HG03442 (cell line): ENCODE measurements at regions not wholly inside any gene's neighbourhood (a gene's known extent, or its start where the extent isn't known, plus 50 kb on each side); places are given as distances from the start of the nearest gene placed in this dataset.
"Not testable (repeated sequence)": the region's sequence is repeated elsewhere in the genome, so short reads cannot be mapped to it uniquely, and the experiment has no call there.

Experiments used
- ATAC-seq: cut with Tn5 transposase; IDR thresholded peaks from one replicate; pipeline ENCODE4 v1.9.1; 2021; ENCODE audit warnings: mild to moderate bottlenecking, moderate library complexity; ENCODE audit not compliant: unreplicated experiment

DNA sequence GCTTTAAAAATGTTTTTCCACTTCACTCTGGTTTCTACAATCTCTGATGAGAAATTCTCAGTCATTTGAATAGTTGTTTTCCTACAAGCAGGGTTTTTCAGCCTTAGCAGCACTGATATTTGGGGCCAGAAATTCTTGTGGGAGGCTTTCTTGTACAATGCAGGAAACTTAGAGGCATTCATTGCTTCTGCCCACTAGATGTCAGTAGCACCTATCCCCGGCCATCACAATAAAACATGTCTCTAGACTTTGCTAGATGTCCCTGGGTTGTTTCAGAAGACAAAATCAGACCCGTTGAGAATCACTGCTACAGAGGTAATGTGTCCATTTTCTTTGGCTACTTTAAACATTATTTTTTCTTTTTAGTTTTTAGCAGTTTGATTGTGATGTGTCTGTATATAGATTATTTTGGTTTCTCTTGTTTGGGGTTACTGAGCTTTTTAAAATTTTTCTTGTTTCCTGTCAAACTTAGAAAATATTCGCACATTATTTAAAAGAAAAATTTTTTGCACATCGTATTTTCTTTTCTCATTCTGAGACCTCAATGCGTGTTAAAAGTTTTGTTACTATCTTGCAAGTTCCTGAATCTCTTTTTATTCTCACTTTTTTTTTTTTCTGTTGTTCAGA lies 60.8 kb upstream of the CCDC179 start:
- peak; percentile 99 for ATAC-seq

DNA sequence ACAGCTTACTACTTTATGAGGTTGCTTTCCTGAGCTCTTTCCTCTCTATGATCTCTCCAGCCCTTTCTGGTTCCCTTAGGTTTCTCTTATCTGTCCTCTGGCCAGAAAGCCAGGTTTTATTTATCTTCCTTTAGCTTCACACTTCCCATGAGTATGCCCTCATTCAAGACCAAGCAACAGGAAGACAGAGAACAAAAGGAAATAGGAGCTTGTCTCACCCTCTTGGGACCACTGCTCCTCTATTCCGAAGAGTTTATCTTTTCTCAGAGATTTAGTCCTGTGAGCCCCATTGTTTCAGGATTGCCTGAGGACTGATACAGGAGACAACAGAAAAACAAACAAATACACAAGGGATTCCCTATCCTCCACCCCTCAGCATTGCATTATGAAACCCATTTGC lies 62.4 kb upstream of the CCDC179 start:
- no peak for ATAC-seq

DNA sequence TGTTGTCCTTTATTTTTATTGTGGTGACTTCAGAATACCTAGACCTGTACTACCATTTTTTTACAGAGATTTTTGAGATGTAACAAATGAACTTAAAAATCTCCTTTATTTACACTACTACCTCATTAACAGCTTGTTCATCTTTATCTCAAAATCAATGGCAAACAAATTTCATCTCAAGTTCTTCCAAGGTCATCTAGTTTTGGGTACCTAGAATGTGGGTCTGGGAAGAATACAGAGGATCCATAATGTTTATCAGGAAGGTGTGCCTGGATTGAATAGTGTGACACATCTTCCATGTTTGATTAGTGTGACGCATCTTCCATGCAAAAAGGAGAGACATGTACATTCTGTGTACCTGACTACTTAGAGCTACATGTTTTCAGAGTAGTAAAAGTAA lies 63.3 kb upstream of the CCDC179 start:
- ATAC-seq = no peak

DNA sequence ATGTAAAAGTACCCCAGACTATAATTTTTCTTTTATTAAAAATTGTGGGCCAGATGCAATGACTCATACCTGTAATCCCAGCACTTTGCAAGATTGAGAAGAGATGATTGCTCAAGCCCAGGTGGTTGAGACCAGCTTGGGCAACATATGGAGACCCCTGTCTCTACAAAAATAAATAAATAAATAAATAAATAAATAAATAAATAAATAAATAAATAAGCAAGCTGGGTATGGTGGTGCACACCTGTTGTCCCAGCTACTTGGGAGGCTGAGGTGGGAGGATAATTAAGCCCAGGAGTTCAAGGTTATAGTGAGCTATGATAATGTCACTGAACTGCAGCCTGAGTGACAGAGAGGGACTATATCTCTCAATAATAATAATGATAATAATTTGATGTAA lies 66.1 kb upstream of the CCDC179 start:
- no peak for ATAC-seq

DNA sequence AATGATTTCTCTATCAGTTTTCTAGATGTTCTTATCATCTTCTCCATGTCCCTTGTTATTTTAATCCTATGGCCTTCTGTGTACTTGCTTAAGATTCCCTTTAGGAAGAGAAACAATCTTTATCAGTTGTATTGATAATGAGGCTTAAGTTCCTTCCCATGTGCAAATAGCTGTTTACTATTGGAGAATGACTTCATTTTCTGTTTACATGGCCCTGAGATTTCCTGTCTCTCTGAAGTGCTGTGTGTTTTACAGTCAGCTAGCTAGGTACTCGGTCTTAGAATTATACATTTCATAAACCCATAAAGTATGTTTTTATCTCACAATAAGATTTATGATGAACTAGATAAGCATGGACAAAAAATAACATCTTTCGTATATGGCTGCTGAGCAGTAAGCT lies 67.5 kb upstream of the CCDC179 start:
- ATAC-seq = no peak

DNA sequence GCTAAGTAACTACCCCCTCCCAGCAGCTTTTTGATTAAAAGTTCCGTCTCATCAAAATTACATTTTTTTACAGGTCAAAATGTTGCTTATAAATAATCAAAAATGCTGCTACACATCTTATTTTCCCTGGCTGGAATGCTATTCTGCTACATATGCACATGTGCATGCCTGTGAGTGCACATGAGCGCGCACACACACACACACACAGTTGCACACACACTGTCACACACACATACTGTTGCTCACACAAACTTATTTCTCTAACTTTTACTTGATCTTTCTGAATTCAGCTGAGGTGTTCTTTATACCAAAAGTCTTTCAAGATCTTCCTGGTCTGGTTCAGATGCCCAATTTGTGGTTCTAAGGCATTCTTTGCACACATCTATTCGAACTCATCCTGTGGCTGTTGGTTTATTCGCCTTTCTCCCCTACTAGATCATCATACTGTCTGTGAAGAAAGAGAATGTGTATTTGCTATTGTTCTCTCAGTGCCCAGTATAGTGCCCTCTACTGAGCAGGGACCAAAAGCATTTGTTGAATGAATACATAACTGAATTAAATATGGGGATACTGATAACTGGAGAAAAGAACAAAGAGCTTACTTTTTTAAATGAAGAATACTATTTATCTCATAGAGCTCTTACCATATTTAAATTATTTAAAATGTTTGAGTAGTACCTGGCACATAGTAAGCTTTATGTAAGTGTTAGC lies 68.1 kb upstream of the CCDC179 start:
- ATAC-seq = no peak

DNA sequence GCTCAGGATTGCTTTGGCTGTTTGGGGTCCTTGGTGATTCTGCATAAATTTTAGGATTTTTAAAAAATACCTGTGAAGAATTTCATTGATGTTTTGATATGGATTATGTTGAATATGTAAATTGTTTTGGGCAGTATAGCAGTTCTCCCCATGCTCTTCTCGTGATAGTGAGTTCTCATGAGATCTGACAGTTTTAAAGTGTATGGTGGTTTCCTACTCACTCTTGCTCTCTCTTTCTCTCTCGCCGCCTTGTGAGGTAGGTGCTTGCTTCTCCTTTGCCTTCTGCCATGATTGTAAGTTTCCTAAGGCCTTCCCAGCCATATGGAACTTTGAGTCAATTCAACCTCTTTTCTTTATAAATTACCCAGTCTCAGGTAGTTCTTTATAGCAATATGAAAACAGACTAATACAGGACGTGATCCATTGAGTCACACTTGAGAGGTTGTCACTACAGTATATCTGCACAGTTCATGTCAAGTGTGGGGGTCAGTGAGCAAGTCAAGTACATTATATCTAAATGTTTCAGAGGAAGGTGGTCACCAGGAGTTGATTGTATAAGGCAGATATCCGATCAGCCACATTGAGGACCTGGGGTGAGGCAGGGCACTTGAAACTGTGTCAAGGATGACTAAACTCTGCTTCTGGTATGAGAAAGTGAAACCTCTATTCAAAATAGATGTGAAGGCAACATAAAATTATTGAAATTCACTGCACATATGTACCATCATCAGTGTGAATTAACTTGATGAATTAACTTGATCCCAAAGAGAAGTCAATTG lies 70.7 kb upstream of the CCDC179 start:
- peak; percentile 97 for ATAC-seq

DNA sequence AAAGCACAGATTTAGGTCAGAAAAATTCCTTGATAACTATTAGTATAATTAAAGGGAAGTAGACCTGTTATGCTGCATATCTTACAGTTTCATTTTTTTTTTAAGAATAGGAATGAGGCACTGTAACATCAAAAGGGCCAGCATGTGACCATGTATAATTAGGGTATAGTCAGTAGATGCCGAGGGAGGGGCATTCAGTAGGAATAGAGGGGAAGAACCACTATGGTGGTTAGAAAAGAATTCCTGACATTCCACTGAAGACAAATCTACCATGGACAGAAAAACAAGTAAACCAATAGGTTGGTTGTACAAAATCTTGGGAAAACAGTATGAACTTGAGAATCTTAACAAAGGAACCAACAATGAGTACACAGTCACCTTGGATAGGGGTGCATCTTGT lies 78.4 kb upstream of the CCDC179 start:
- no peak for ATAC-seq

DNA sequence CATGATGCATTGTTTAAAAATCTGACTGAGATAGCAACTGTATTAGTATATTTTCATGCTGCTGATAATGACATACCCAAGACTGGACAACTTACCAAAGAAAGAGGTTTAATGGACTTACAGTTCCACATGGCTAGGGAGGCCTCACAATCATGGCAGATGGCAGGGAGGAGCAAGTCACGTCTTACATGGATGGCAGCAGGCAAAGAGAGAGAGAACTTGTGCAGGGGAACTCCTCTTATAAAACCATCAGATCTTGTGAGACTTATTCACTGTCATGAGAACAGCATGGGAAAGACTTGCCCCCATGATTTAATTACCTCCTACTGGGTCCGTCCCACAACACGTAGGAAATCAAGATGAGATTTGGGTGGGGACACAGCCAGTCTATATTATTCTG lies 81.3 kb upstream of the CCDC179 start:
- ATAC-seq = not testable (repeated sequence)

DNA sequence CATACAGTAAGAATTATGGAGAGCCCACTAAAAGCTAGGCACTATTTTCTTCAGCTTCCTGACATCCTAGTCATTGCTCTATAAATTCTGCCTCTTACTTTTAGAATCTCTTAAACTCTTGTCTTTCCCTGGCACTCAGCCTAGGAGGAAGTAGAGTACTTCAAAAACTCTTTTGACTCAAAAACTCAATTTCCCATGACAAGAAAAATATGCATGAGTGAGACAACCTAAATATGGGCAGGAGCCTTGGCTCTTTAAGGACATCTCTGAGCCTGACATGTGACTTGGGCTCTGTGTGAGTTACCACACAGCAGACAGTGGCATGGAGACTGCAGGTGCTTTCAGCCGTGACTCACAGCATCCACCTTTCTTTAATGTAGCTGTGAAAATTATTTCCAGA lies 97.5 kb upstream of the CCDC179 start:
- no peak for ATAC-seq

DNA sequence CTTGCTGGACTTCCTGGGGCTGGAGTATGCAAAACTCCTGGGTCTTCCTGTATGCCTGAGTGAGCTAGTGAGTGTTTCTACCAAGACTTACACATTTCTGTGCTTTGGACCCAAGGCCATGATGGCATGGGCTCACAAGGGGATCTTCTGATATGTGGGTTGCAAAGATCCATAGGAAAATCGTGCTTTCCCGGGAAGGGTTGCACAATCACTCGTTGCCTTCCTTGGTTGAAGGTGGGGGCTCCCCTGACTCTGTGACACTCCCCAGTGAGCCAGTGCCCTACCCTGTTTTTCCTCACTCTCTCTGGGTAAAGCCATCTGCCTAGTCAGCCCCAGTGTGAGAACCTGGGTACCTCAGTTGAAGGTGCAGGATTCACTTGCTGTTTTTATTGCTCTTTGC lies 114.0 kb upstream of the CCDC179 start:
- no peak for ATAC-seq

DNA sequence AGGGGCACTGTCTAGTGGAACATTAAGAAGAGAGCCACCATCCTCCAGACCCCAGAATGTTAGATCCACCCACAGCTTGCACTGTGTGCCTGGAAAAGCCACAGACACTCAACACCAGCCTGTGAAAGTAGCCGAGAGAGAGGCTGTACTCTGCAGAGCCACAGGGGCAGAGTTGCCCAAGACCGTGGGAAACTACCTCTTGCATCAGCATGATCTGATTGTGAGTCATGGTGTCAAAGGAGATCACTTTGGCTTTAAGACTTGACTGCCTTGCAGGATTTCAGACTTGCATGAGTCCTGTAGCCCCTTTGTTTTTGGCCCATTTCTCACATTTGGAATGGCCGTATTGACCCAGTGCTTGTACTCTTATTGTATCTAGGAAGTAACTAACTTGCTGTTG lies 115.9 kb upstream of the CCDC179 start:
- no peak for ATAC-seq

DNA sequence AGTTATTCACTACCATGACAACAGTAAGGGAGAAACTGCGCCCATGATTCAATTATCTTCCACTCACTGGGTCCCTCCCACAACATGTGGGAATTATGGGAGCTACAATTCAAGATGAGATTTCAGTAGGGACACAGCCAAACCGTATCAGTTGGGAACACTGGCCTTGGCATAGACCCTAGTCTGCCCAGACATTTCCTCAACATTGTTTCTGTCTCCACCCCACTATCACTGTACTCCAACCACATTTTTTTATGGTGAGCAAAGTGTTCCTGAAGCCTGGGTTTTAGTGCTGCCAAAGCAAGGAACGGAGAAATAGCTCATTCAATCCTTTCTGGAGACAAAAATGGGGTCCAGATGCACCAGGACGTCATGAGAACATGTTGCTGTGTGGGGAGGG lies 122.6 kb upstream of the CCDC179 start:
- no peak for ATAC-seq

DNA sequence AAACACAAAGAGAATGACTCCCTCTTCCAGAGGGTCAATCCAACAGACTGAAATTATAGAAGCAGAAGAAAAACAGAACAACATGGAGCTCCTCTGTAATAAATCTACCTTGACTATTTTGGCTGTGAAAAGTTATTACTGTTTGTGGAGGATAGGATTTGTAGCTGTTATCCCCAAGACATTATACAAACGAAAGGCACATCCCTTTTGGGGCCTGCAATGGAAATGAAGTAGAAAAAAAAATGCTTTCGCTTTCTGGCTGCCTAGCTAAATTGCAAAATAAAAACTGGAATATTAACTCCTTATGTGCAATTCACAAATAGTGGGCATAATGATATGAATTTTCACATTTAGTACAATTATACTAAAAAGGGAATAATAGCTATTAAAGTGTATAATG lies 123.8 kb upstream of the CCDC179 start:
- no peak for ATAC-seq

DNA sequence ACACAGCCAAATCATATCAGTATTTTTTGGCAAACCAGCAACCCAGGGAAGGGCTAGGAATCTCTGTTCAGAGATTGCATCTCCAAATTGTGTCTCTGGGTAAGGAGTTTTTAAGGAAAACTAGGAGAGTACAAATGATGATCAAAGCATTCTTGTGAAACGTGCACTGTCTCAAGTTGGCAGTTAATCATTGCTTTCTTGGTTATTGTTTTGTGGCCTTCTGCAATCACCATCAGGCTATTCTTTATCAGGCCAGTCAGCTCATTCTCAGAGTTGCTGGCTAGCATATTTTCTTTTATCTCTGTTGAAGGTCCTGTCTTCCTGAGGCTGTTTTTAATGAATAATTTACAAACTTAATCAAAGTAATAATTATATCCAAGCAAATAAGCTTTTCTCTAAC lies 129.1 kb upstream of the CCDC179 start:
- no peak for ATAC-seq

DNA sequence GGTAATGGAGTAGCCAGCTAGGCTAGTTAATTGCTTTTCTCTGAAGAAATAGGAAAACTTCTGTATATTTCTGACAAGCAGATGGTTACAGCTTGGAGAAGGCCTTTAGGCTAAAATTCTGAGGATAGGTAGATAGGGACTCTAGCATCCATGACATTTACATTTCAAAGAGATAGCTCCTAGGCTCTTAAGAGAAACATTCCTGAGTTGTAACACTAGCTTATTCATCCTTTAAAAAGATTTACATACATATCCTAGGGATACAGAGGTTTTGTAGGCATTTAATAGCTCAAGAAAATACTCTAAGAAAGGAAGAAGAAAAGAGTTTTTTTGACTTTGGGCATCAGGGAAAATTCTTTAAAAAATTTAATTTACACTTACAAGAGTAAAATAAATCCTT lies 130.9 kb upstream of the CCDC179 start:
- ATAC-seq = no peak

DNA sequence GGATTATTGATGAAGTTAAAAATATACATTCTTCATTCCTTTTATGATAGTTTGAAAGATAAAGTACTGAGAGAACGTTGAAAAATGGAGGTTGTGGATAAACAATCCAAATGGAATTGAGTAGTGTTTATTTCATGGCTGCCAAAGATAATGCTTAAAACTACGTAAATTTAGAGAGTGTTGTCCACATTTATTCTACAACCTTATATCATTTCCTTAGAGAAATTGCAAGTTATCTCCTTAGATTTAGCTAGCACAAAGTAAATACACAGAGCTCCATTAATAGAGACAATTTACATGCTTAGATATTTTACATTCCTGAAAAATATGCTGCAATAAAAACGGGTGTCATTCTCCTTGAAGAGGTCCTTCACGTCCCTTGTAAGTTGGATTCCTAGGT lies 146.5 kb upstream of the CCDC179 start:
- ATAC-seq = no peak

DNA sequence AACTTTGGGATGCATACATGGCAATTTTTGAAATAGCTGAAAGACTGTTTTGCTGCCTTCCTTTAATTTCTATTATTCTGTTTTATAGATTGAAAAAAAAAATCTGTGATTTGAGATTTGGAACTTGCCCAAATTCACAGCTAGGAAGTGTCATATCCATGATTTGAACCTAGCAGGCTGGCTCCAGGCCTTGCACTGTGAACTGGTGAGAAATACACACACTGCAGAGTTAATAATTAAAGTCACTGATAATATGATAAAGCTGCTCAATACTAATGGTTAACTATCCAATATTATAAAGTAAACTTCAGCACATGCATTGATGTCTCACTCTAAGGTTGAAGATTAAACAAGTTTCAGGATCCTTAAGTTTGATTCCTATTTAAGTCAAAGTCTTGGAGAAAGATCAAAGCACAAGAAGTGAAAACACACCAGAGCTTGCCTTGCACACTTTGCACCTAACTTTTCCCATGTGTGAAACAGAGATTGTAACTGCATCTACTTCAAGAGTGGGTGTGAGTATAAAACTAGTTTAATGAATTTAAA lies 150.6 kb upstream of the CCDC179 start:
- ATAC-seq = no peak

DNA sequence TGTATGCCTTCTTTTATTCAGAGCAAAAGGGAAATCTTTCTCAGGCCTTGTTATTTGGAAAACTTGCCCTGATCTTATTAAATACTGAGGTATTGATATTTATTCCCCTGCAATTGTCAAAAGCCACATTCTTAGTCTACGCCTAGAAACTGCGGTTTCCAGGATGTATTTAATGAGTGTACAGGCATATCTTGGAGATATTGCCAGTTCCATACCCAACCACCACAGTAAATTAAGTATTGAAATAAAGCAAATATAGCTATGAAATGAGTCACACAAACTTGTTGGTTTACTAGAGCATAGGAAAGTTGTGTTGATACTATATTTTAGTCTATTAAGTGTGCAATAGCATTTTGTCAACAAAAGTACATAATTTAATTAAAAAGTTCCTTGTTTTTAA lies 152.7 kb upstream of the CCDC179 start:
- no peak for ATAC-seq

DNA sequence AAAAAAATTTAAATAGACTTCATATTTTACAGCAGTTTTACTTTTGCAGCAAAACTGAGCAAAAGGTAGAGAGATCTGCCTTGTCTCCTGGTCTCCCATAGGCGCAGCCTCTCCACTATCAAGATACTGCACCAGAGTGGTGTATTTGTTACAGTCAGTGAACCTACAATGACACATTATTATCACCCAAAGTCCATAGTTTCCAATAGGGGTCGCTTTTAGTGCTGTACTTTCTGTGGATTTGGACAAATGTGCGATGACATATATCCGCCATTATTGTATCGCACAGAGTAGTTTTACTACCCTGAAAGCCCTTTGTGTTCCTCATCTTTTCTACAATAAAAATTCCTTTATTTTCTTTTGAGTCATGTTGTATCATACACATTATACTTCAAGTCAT lies 153.2 kb upstream of the CCDC179 start:
- ATAC-seq = no peak

DNA sequence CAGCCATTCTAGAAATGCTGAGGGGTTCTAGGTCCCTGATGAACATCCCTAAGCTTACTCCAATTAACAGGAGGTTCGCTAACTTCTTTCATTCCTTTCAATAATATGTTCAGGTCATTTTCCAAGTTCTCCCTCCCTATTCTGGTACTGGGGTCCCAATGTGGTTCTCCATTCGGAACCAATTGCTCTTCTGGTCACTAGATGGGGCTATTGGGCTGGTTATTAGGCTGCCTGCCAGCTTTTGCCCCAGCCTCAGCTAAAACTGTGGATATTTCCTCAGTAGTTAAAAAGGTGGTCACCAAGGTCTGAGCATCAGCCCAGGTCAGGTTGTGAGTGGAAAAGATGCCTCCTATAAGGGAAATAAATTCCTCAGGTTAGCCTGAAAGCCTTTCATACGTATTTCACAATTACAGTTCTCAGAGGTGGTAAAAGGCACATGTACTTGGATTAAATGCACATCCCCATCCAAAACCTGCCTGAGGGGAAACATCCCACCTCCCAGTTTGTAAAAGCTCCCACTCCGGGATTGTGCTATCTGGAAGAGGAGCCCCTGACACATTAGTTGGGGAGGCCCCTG lies 161.1 kb upstream of the CCDC179 start:
- ATAC-seq = no peak

DNA sequence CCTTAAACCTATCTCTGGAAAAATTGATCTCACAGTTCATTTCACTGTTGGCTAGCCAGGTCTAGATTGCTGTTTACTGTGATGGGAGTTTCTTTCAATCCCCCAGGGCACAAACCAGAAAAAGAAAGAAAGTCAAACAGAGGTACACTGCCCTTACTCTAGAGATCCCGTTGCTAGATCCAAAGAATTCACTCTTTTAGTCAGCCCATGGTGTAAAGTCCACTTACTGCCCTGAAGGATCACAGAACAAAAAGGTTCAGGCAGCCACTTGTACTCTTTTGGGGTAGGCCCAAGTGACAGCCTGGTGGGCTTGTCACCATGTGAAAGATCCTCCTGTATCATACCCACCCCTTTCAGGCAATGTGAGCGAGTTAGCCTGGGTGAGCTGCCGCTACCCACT lies 162.6 kb upstream of the CCDC179 start:
- ATAC-seq = no peak
